ENCODE measurements at regions not wholly inside any gene's neighbourhood (a gene's known extent, or its start where the extent isn't known, plus 50 kb on each side); places are given as distances from the start of the nearest gene placed in this dataset.

DNA sequence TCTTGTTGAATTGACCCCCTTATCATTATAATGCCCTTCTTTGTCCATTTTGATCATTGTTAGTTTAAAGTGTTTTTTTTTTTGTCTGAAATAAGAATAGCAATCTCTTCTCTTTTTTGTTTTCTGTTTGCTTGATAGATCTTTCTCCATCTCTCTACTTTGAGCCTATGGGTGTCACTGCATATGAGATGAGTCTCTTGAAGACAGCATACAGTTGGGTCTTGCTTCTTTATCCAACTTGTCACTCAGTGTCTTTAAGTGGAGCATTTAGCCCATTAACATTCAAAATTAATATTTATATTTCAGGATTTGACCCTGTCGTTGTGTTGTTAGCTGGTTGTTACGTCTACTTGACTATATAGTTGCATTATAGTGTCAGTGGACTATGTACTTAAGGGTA is 135.4 kb downstream of the HMHB1 start:
- TF ChIP-seq, protein P1, sequence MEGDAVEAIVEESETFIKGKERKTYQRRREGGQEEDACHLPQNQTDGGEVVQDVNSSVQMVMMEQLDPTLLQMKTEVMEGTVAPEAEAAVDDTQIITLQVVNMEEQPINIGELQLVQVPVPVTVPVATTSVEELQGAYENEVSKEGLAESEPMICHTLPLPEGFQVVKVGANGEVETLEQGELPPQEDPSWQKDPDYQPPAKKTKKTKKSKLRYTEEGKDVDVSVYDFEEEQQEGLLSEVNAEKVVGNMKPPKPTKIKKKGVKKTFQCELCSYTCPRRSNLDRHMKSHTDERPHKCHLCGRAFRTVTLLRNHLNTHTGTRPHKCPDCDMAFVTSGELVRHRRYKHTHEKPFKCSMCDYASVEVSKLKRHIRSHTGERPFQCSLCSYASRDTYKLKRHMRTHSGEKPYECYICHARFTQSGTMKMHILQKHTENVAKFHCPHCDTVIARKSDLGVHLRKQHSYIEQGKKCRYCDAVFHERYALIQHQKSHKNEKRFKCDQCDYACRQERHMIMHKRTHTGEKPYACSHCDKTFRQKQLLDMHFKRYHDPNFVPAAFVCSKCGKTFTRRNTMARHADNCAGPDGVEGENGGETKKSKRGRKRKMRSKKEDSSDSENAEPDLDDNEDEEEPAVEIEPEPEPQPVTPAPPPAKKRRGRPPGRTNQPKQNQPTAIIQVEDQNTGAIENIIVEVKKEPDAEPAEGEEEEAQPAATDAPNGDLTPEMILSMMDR (IDR thresholded peaks at IDR 0.05; ENCODE audit: low read depth, low read length) = no peak
- TF ChIP-seq EZH2phosphoT487 (IDR thresholded peaks at IDR 0.05; ENCODE audit: low read depth) = no peak
